ENCODE measurements at regions not wholly inside any gene's neighbourhood (a gene's known extent, or its start where the extent isn't known, plus 50 kb on each side); places are given as distances from the start of the nearest gene placed in this dataset.

GRCh38 chr13:33735276-33735675, 82.7 kb upstream of the RFC3 start:
- TF ChIP-seq RAD21 (IDR thresholded peaks at IDR 0.05; ENCODE audit: low read length), result no peak
- no peak for TF ChIP-seq CTCF (conservative IDR thresholded peaks at IDR 0.05; ENCODE audit: low read depth, low read length)
- TF ChIP-seq BHLHE40 (IDR thresholded peaks at IDR 0.05; ENCODE audit: low read depth, low read length), result no peak
- TF ChIP-seq POLR2A (IDR thresholded peaks at IDR 0.05; ENCODE audit: low read depth, low read length), result no peak
- TF ChIP-seq CHD1 (IDR thresholded peaks at IDR 0.05; ENCODE audit: low read depth, low read length), result no peak
- TF ChIP-seq RFX5 (IDR thresholded peaks at IDR 0.05; ENCODE audit: low read depth, low read length), result no peak
- no peak for TF ChIP-seq MXI1 (IDR thresholded peaks at IDR 0.05; ENCODE audit: borderline replicate concordance, low read depth, low read length)
- no peak for TF ChIP-seq MAZ (IDR thresholded peaks at IDR 0.05; ENCODE audit: borderline replicate concordance, low read depth, low read length)

Measured in IMR-90 (cell line).